Activated CD4-positive, CD25-positive, alpha-beta regulatory T cell treated with anti-CD3 and anti-CD28 coated beads, Interleukin-2, amount 50 U/mL, for 24 hours (primary cell): ENCODE measurements at regions not wholly inside any gene's neighbourhood (a gene's known extent, or its start where the extent isn't known, plus 50 kb on each side); places are given as distances from the start of the nearest gene placed in this dataset.

Experiments used
- ATAC-seq, 2 donors: fragments of 150-1000 bp; cut with Tn5 transposase; one replicate each; pipeline ENCODE4 v1.10.0; 2021; ENCODE audit warnings: mild to moderate bottlenecking in 1 of 2, moderate library complexity in 1 of 2

DNA sequence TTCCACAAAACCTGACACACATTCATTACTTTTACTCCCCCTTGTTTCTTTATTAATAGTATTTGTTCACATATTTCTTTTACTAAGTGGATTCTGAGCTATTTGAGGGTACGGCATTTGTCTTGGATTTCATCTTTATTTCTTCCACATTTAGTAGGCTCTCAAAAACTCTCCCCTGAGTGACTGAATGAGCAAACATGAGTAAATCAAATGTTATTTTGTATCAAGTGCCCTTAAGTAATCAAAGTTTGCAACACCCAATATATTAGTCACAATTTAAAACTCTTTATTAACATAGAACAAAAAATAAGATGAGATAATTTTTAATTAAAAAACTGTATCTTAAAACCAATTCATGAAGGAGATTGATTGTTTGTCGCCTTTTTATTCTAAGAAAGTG lies 1101.9 kb upstream of the TENM4 start:
- ATAC-seq = no peak

DNA sequence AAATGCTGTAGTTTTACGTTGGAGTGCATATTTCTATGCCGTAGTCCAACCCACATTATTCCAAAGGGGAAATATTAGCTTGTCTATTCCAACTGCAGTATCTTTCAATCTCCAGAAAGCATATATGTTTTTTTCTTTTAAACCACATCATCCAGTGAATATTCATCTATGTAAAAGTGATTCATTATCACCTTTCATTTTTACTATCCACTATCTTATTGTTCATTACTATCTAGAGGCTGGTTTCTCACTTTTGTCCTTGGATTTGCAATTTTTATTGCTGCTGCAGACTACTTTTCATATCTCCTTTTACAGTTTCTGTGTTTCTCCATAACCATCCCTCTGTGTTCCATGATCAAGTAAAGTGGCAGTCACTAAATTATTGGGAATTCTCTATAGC lies 1097.2 kb upstream of the TENM4 start:
- no peak for ATAC-seq

DNA sequence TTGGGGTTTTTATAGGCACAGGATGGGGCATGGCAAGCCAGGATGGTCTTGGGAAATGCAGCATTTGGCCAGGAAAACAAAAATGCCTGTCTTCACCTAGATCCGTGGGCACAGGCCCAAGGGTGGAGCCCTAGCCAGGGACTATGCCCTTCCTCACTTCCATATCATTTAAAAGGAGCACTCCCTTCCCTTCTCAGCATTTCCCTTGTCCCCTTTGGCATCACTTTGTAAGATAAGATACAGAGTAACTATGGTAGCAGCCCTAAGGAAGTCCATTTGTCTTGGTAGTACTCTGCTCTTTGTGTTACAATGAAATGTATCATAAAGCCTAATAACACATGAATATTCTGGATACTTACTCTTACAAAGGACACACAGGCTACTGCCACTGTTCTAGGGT lies 1092.6 kb upstream of the TENM4 start:
- ATAC-seq = no peak

DNA sequence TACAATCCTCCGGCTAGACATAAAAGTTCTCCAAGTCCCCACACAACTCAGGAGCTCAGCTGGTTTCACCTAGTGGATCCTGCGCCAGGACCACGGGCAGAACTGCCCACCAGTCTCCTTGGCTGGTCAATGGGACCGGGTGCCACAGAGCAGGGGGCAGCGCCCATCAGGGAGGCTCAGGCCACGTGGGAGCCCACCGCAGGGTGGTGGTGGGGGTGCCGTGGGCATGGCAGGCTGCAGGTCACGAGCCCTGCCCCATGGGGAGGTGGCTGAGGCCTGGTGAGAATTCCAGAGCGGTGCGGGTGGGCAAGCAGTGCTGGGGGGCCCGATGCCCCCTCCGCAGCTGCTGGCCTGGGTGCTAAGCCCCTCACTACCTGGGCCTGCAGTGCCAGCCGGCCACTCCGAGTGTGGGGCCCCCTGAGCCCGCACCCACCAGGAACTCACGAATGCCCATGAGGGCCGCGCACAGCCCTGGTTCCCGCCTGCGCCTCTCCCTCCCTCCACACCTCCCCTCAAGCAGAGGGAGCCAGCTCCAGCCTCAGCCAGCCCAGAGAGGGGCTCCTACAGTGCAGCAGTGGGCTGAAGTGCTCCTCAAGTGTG lies 1091.9 kb upstream of the TENM4 start:
- ATAC-seq = no peak

DNA sequence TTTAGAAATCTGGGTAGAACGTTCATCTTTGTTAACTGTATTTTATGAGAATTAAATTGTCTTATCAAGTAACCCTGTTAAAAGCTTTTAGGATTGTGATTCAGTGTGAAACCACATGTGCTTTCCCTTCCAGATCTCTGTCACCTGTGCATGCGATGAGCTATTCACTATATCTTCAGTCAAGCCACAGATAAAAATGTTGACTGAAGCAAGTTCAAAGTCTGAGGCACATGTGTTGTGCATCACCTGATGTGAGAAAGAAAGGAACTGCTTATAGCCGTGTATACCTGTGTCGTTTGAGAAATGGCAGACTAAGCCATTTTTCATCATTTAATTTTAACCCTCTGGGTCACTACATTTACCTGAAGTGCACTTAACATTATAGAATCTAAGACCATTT lies 1088.9 kb upstream of the TENM4 start:
- ATAC-seq = no peak

DNA sequence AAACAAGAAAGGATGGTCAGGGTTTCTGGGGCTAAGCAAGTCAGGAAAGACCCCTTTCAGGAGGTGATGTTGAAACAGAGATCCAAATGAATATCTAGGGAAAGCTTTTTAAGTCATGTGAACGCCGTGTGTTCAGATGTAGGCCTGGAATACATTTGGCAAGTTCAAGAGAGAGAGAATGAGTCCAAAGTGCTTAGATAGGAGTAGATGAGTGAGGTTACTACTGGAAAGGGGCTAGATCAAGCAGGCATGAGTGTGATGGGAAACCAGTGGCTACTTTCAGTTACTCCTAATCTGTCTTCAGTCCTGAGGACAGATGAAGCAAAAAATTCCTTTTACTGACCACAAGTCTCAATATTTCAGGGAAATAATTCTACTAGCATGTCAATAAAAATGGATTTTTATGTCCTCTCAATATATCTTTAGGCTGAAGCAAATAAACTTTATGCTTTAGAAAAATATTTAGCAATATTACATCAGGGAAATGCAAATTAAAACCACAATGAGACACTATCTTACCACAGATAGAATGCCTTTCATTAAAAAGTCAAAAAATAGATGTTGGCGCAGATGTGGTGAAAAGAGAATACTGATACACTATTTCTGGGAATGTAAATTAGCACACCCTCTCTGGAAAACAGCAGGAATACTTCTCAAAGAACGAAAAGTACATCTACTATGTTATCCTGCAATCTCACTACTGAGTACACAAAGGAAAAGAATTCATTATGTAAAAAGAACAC lies 1085.0 kb upstream of the TENM4 start:
- no peak for ATAC-seq

DNA sequence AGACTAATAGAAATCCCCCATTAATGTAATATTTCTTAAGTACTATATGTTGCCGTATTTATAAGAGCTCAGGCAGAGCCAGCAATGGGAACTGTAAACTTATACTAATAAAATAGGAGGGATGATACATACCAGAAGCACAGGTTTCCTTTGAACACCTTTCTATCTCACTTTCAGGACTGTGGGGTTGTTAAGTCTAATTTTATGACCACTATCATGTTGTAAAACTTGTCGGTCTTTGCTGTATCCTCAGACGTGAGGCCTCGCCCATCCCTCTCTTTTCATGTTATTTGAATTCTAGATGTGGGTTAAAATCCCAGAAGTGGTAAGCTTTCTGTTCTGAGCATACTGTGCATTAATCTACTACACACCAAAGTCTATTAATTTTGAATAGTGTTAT lies 1083.5 kb upstream of the TENM4 start:
- ATAC-seq = no peak

DNA sequence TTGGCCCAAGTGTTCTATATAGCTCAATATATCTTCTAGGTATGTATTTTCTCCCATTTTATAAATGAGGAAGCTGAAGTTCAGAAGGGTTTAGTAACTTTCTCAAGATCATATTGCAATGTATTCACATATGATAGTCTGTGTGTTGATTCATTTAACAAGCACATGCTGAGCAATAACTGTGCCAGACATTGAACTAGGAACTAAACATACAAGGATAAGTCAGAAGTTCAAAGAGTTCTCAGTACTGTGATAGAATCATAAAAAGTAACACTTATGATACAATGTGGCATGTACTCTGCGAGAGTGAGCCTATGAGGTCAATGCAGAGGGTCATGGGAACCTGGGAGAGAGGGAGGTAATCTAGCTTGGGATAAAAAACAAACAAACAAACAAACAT lies 1082.2 kb upstream of the TENM4 start:
- no peak for ATAC-seq

DNA sequence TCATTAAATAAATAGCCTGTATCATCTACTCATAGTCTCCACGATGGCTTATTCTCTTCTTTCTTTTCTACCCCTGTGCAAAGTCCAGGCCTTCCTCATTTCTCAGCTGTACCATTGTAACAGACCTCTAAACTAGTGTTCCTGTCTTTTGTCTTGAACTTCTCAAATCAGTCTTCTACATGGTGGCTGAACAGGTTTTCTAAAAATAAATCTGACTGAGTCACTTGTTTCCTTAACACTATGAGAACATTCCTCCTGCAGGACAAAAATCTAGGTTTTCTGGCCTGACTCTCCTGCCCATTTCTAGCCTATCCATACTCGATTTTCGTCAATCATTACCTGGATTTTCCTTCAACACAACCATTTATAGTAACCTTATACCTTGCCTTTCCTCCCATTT lies 1080.8 kb upstream of the TENM4 start:
- ATAC-seq = no peak

DNA sequence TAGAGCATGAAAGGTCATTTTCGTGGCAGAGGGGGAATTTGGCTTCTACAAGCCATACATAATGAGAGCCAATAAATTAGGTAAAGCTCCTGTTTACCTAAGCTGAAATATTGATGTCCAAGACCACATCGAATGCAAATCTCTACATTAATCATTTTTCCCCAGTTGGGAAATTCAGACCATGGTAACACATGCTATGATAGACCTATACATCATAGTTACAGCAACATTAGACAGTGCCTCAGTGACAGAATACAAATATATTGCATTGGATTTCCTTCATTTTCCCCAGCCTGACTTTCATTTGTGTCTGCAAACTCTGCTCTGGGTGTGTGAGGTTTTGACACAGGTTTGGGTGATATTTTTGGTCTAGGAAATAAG lies 1079.7 kb upstream of the TENM4 start:
- ATAC-seq = no peak

DNA sequence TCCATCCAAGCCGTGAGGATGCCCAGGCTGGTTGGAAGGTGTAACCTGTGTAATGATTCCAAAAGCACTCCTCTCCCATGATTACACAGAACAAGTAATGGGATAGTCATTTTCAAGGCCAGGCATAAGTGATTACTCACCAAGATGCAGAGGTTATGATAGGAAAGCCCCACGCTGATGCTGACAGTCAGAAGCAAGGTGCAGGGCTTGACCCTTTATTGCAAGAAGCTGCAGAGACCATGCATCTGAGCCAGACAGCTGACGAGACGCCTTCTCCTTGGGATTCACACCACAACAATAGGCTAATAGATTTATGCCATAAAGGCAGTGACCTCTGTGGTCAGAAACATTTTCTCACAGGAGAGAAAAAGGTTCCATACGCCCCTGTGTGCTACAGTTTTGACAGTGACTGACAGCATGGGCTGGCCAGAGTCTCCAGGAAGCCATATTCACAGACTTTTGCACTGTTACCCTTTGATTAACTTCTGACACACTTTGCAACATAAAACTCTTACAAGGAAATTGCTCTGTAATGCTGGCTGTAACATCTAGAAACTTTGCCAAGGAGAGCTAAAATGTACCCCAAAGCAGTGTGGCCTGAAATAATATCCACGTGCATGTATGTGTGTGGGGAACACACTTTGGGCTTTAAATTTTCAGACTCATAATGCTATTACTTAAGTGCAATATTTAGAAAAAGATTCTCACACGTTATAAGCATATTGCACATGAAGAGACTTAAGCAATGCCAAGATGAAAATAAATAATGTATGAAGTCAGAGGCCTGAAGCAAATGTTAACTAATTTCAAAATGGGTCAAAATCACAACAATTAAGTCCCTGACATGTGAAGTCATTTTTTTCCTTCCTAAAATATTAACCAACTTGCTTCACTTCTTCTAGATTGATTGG lies 1079.0 kb upstream of the TENM4 start:
- ATAC-seq = no peak

DNA sequence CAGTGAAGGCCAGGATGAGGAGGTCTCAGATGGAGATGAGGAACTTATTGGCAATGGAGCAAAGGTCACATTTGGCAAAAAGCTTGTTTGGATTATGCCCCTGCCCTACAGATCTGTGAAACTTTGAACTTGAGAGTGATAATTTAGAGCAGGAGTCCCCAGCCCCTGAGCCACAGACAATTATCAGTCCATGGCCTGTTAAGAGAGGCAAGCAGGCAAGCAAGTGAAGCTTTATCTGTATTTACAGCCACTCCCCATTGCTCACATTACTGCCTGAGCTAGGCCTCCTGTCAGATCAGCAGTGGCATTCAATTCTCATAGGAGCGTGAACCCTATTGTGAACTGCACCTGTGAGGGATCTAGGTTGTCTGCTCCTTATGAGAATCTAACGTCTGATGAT lies 1076.9 kb upstream of the TENM4 start:
- ATAC-seq = no peak

DNA sequence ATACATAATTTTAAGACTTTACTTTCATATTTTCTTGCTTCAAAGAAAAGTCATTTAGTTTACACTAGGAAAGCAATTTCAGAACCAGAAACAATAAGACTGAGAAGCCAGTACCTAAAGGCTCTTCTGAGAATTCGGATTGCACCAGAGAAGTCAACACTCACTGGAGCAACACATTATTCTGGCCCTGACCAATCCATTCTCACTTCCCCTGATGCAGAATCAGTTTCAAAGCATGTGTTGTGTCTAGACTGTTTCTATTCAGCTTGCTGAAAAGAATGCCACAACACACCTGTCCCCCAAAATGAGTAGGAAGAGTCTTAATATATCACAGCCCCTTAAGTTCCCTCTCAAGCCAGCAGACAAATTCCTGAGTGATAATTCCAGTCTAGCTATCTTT lies 1074.3 kb upstream of the TENM4 start:
- no peak for ATAC-seq

DNA sequence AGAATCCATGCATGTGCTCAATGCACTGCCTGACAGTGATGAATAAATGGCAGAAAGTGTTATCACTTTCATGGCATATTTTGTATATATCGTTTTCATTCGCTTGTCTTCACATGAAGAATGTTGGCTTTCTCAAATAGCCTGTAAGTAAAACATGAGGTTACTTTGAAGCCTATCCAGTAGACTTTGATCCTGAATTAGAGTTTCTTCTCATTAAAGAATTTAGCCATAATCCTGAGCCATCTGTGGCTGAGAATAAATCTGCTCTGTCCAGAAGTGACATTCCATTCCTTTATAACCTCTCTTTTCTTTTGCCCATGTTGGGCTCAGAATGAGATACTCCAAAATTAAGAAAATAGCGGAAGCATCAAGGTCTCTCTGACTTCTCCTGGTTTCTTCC lies 1071.7 kb upstream of the TENM4 start:
- no peak for ATAC-seq

DNA sequence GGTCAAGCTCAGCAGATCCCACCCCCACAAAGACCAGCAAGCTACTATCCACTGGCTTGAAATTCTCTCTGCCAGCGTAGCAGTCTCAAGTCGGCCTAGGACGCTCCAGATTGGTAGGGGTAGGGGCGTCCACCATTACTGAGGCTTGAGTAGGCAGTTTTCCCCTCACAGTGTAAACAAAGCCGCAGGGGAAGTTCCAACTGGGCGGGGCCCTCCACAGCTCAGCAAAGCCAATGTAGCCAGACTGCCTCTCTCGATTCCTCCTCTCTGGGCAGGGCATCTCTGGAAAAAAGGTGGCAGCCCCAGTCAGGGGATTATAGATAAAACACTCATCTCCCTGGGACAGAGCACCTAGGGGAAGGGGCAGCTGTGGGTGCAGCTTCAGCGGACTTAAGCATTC lies 1064.9 kb upstream of the TENM4 start:
- ATAC-seq = no peak

DNA sequence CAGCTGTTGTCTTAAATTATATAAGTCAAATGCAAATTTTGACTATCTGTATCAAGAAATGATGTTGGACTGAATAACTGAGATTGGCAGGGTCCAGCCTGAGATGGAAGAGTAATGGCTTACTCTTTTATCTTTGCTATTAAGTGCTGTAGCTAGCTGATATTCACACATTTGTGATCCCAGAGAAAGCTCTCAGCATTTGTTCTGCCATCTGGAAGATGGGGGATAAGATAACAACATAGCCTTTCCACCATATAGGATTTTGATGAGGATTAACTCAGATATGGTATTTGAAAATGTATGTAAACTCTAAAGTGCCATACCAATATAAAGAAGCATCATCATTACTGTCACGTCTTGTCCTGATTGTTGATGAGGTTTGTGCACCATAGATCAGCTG lies 1063.2 kb upstream of the TENM4 start:
- ATAC-seq = no peak

DNA sequence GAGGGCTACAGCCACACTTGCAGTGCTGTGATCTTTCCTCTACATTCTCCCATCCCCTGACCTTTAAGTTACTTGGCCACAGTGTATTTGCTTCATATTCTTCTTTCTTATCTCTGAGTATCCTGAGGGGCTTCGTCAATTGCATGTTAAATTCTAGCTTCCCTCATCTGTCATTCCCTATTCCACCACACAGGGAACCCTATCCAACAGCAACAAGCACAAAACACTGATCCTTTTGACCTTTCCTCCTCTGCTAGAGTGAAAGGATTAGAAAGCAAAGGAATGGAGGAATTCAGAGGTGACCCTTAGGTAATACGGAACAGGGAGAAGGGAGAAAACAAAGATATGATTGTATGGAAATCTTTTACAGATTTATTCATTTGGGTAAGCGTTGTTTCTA lies 1061.7 kb upstream of the TENM4 start:
- no peak for ATAC-seq

DNA sequence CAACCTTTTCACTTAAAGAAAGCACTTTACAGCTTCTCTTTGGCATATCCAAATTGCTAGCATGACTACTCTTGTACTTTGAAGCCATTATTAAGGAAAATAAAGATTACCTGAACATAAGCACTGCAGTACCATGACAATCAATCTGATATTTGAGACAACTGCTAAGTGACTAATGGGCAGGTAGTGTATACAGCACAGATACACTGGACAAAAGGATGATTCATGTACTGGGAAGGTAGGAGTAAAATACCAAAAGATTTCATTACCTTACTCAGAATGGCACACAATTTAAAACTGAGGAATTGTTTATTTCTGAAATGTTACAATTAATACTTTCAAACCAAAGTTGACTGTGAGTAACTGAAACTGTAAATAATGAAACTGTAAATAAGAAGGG lies 1054.3 kb upstream of the TENM4 start:
- no peak for ATAC-seq

DNA sequence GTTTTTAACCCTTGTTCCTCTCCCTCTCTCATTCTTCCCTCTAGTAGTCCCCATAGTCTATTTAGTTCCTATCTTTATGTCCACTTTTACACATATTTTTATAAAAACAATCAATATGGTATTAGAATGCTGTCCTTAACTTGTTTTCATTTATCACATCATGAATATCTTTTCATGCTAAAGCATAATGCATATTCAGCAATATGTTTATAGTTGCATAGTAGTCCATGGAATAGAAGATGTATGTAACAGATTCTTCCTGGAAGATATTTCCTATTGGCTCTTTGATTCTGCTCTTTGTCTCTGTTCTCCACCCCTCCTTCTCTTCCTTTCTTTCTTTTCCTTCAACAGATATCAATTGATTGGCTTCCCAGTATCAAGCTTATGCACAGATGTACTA lies 1047.1 kb upstream of the TENM4 start:
- ATAC-seq = no peak

DNA sequence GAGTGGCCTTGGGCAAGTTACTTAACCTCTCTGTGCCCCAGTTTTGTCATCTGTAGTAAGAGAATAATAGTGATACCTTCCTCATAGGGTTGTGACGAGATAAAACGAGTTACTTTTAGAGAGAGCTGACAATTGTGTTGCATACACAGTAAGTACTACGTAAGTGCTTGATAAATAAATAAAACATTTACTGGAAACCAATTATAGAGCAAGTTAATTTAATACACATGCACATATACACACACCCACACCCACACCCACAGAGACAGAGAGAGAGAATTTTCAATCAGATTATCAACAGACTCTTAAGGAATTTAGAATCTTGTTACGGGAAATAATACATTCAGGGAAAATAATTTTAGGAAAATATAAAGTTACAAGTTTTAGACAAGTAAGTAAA lies 1045.8 kb upstream of the TENM4 start:
- ATAC-seq = no peak

DNA sequence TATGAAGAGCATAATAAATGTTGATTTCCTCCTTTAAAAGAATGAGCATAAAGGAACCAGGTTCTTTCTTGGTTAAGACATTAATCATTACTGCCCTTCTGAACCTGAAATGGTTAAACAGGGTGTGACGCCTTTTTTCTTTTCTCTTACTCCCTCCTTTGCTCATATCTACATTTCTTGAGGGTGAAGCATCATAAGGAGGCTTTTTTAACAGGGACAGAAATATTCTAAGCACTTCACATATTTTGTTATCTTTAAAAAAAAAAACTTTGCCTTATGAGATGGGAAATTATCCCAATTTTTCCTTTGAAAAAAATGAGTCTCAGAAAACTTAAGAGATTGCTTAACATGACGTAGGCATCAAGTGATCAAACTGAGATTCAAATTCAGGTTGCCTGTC lies 1036.3 kb upstream of the TENM4 start:
- ATAC-seq = no peak

DNA sequence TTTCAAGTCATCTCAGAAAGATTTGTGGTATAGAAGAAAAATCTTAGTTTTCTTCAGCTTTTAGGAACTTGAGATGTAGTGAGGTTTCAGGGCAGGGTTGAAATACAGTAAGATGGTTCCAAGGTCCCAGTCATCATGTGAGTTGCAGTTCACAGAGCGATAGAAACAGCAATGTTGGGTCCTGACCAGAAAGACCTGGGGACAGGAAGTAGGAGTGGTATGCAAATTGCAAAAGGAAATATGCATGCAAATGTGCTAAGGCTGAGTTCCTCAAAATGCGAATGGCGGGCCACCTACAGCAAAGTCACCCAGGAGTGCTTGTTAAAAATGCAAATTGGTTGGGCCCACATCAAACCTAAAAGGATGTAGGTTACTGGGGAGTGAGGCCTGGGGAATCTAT lies 1032.7 kb upstream of the TENM4 start:
- ATAC-seq = no peak

DNA sequence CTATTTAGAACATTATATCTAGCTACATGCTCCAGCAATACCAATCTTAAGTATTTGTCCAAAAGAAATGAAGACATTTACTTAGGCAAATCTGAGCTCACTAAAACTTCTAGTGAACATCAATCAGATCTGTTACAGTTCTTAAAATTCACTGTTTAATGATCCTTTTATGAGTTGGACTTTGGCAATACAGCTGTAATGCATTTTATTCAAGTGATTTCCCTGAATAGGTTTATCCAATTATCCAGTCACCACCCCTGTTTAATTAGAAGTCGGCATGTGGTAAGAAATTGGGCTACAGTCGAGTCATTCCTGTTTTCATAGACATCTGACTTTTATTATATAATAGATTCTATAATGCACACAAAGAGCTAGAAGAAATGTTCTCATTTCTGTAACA lies 1029.0 kb upstream of the TENM4 start:
- no peak for ATAC-seq

DNA sequence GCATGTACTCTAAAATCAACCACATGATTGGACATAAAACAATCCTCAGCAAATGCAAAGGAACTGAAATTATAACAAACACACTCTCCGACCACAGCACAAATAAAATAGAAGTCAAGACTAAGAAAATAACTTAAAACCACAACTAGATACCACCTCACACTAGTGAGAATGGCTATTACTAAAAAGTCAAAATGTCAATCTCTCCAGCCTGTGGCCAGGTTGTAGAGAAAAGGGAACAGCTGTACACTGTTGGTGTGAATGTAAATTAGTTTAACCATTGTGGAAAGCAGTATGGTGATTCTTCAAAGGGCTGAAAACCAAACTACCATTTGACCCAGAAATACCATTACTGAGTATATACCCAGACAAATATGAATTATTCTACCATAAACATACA lies 1025.7 kb upstream of the TENM4 start:
- no peak for ATAC-seq
